Islet of Langerhans (tissue), 1 donor: ENCODE measurements at regions not wholly inside any gene's neighbourhood (a gene's known extent, or its start where the extent isn't known, plus 50 kb on each side); places are given as distances from the start of the nearest gene placed in this dataset.

ENCODE experiments used
- FAIRE-seq: peaks from one replicate; lab custom pipeline; 2011; peaks lifted over from hg19 to GRCh38; lab: Jason Lieb, UNC

DNA sequence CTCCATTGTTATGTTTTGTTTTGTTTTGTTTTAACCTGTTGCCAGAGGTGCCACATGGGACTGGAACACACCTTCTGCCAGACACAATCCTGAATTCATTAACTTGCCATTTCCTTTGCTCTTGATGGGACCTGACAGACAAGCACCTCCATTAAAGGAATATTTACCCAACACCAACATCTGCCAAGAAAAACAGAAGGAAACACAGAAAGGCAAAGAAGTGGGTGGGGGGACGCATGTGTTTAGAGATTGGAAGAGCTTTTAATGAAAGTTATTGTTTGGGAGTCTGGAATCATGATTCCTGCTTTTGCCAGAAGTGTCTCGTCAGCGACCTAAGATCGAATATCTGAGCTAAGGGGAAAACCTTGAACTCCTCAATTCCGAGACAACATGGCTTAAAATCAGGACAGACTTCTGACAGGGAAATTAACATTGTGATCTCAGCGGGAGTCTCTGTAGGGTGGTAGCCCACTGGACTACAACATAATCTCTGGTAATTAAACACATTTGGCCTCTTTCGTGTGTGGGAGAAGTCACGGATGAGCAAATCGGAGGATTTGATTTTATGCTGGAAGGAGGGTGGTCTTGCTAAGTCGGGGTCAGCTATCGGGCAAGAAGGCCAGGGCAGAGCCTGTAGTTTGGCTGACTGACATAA lies 210.4 kb upstream of the FAR2 start:
- no peak for FAIRE-seq

DNA sequence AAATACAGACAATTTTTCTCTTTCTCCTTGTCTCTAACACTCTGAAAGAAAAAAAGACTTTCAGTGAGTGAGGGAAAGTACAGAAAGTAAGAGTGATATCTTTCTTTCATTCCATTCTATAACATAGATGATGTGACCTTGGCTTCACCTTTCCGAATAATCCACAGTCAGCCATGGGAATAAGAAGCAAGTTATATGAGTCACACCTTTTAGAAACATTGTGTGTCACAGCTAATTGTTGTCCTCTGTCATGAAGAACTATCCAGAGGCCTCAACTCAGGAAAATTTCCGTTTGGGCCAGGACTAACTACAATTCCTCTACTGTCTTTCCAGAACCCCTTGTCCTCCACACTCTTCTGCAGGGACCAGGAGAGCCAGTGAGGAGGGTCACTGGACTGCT lies 209.7 kb upstream of the FAR2 start:
- FAIRE-seq, result no peak

DNA sequence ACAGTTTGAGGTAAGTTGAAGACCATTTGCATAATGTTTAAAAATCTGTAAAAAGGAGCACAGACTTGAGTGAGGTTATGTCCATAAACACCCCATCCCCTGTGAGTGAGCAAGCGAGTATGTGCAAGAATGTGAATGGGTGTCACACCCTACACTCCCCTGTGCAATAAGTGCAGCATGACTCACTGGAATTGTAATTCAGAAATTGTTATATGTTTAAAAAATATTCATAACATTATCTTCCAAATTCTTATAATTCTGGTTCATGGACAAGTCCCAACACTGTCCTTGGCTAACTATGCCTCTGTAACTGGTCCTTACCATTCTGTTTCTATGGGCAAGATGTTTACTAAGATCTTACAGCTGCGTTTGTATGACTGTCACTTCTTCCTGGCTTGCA lies 207.8 kb upstream of the FAR2 start:
- FAIRE-seq, result no peak

DNA sequence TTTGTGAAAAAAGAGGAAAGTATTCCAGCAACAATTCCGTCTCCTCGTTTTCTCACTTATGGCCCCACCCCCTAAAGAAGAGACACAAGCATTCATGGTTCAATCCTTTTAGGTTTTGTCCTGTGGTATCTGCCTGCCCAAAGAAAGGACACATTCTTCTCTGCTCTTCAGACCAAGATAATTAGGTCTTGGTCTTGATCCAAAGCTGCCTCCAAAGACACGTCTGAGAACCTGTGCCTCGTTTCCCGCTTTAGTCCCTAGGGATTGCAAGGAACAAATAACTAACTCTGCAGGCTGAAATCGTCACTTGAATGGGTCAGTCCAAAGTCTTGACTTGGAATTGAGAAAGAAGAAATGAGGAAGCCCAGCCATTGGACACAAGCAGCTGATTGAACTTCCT lies 202.7 kb upstream of the FAR2 start:
- FAIRE-seq, result no peak

DNA sequence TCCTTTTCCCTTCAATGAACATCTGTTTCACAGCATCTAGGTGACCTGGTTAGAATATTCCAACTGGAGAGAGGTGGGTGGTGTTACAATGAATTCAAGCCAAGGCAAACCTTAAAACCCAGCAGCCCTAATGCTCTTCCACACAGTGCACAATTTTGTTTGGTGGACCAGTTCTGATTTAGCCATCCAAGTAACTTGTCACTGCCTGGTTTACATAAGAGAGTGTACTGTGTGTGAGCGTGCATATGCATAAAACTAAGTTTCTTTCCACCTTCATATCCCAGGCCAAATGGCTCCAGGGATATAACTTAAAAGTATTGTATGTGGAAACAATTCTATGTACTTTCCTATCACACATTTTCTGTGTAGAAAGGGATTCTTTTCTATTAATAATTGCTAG lies 200.4 kb upstream of the FAR2 start:
- no peak for FAIRE-seq

DNA sequence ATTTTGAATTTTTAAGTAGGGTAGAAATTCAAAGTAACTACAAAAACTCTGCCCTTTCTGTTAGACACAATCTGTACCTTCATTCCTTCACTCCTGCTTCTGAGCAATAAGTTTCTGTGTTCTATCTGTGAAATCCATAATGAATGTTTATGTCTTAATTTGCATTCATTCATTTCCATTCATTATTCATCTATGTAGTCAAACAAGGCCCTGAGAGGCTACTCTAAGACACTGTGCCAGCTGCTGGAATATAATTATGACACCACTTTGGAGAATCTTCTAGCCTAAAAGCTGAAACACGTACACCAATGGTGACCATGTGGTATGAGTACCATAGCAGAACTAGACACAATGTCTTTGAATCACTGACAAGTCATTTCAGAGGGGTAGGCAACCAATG lies 199.9 kb upstream of the FAR2 start:
- no peak for FAIRE-seq

DNA sequence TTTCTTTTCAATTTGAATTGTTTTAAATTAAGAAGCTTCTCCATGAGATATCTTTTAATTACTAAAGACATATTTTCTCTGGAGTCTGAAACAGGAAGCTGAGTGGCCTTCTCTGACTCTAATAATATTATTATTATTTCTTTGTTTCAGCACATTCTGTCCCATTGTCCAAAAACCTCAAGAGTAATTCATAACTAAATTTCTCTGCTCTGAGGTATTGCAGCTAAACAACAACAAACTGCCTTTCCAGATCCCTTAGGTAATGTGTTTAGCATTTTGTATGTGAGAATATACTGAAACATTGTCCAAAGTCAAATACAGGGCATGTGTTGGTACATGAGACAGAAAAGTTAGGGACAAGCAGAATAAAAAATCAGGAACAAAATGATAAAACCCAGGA lies 199.0 kb upstream of the FAR2 start:
- FAIRE-seq, result no peak

DNA sequence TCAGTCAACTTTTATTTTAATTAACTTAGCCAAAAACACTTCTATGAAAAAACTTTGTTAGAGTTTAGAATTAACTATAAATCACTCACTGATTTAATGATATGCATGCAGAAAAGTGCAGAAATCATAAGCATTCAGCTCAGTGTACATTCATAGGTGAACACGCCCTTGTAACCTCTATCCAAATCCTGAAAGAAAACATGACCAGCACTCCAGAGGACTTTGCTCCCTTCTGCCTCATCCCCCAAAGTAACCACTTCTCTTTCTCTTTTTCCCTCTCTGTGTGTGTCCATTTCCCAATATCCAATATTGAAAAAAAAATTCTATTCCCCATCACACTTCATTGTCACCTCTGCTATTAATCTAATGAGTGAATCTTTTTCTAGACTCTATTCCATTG lies 197.1 kb upstream of the FAR2 start:
- FAIRE-seq, result no peak

DNA sequence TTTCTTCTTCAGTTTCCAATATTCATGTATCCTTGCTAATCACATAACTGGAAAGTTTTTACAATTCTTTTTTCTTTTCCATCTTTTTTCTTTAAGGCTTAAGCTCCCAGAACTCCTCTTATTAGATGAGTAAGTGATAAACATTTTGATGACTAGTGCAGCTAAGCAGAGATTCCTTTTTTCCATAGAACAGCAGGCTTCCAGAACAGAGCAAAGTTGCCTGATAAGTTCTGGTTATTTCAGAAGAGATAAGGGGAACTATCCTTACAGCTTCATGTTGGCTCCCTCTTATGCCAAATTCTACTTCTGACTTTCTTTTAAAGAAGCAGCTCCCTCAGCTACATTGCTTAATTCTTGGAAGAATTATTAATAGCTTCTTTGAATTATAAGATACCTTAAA lies 194.7 kb upstream of the FAR2 start:
- FAIRE-seq, result no peak

DNA sequence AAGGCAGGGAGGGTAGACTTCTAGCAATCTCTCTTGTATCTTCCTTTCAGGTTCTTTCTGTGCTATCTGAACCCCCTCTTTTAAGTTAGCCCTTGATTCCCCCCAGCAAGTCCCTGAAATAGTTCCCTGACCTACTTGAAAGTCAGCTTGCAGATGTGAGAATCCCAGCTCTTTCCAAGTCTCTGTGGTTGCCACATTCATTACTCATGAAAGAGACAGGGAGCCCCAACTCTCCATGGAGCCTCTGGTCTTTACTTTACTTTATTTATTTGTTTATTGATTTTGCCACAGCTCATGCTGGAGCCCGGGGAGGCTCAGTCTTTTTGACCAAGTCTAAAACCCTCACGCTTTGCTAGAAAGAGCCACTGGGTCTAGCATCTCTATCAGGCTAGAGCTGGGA lies 193.6 kb upstream of the FAR2 start:
- no peak for FAIRE-seq

DNA sequence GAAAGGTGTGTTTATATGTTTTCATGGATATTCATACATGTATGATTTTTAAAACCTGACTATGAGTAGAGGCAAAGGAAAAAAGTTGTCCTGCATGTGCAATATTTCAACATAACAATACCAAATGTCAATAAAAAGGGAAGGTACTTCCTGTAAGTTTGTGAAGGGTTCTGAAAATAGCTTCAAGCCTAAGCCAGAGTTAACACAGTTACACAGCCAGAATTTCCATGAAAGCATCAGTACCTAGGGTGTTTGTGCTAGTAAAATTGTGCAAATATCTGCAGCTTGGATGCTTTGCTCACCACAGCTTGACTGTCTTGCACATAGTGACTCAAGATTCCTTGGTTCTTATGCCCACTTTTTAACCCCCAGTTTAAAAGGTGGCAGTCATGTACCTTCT lies 193.1 kb upstream of the FAR2 start:
- FAIRE-seq, result no peak

DNA sequence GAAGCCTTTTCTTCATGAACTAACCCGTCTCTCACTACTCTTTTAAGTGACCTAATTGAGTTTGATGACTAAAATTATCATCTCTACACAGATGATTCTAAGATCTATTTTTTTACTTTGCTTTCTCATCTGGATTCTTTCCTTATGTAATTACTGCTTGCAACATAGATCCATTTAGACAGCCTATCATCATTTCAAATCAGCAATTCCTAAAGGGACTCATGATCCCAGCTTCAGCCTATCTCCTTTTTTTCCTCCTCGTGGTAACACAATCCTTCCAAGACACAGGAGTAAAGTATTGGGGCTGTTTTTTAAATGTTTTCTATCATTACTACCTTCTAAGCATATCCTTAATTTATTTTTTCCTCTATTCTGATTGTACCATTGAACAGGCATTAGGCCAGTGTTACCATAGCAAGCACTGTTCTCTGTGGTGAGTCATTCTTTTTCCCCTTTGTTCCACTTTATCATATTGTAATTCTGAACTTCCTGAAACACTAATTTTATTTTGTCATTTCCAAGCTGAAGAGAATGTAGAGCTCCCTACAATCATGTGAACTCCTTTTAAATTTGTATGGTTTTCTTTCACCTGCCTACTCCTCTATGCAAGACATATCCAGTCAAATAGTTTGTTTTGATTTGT lies 190.4 kb upstream of the FAR2 start:
- no peak for FAIRE-seq

DNA sequence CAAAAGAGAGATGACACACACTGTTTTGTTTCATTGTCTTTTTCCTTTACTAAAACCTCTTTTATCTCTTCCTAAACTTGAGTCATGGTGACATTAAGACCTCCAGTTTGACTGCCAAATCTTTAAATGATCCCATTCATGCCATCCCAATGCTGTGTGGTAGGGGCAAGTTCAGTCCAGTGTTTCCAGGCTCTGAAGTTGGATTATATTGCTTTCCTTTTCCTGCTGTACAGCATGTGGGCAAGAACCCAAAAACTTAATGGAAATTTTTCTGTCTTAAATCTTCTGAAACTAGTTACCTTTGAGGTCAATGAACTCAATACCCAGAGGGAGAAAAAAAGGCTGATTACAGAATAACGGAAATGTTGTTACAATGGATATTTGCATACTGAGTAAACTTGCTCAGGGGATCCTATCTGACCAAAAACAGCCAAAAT lies 187.1 kb upstream of the FAR2 start:
- FAIRE-seq, result no peak

DNA sequence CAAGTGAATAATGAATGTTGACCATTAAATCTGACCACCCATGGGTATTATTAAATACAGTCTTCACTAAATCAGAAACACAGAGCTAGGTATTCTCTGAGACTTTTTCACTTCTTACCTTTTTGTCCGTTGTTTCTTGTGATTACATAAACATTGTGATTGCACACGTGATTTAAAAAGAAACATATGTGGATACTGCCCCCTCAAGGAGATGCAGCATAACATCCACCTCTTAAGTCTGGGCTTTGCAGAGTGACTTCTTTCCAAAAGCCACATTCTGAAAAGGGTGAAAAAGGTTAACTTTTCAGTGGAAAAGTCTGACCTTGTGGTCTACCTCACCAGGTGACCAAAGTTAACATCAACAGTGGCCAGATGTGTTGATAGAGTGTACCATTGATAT lies 185.5 kb upstream of the FAR2 start:
- no peak for FAIRE-seq

DNA sequence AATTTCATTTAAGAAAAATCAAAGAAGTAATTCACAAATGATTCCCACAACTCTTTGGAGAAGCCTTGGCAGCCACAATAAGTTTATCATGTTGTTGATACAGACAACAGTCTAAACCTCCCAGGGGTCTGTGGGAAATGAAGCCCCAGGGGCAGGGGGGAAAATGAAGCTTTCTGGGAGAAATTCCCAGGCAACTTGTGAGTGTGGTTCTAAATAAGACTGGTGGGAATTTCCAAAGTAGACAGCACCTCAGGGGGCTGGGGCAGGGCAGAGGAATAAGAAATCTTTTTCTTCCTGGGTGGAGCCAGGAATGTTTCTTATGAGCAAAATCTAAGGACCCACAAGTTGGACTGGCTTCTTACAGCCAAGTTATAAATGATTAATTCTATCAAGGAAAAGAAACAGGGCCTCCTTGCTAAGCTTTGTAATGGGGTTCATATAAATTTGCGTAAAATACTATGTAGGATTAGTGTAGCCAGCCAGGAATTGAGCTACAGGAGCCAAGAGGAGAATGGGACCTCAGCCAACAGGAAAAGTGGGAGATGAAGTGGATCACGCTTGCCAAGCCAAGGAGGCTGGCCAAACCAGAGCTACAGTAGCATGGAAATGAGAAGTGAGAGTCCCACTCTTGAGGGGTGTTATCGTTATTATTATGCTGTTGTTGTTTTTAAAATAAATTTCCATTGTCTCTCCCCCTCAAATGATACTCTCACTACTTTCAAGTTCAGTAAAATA lies 182.9 kb upstream of the FAR2 start:
- no peak for FAIRE-seq

DNA sequence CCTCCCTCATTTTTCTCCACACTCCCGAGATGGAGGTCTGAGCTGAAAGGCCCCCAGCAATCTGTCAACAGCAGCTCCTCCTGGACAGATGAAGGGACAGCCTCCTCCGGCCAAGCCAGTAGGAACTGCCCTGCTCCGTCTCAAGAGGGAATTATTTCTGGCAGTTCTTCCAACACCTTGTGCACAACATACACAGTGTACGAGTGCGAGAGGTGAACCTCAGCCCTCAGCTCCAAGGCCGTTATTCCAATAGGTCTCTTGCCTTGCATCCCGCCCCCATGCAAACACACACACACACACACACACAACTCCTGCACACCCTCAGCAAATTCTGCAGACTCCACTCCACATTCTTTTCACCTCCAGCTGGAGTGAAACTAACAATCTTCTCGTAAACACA lies 181.7 kb upstream of the FAR2 start:
- FAIRE-seq, result no peak

DNA sequence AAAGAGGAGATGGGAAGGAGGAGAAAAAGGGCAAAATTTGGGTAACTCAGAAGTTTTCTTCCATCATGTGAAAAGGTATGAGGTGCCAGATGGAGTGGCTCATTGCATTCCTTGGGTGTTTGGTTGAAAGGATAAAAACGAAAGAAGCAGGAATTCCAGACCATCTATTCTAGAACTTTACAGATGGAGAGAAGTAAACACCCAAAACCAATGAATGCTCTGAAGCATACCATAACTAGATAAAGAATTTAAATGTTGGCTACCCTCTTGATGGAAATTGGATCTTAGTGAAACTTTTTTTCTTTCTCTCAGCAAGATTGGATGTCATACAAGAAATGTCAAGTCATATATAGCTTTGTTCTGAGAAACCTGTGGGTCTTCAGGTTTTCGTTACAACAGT lies 175.6 kb upstream of the FAR2 start:
- FAIRE-seq, result peak; percentile 13

DNA sequence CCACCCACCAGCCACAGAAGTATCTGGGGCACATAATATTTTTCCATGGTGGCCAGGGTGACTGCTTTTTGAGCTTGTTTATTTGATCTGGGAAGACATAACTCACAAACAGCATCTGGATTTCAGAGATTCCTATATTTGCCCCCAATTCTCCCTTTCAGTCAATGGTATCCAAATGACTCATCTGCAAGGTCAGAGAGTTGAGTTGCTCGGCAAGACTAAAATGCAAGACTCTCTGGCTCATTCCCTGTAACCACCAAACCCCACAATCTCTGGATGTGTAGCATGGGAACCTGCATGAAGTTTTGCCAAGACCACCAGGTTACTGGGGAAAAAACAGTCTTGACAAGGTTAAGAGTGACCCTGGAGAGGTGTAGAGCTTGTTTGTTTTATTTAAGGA lies 174.9 kb upstream of the FAR2 start:
- no peak for FAIRE-seq

DNA sequence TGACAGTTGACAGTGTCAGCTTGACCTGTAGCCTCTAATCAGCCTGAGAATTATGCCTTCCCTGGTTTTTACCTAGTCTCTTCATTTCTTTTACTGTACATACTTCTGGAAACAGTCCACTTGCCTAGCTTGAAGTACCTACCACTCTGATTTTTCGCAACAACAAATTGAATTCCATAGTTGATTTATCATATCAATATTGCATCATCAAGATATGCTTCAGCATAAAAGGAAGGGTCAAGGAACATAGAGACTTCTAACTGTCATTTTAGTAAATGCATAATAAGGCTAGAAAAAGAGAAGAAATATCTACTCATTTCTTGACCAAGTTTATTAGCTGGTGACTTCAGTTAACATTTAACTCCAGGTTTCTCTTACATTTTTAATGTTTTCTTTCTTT lies 174.2 kb upstream of the FAR2 start:
- no peak for FAIRE-seq

DNA sequence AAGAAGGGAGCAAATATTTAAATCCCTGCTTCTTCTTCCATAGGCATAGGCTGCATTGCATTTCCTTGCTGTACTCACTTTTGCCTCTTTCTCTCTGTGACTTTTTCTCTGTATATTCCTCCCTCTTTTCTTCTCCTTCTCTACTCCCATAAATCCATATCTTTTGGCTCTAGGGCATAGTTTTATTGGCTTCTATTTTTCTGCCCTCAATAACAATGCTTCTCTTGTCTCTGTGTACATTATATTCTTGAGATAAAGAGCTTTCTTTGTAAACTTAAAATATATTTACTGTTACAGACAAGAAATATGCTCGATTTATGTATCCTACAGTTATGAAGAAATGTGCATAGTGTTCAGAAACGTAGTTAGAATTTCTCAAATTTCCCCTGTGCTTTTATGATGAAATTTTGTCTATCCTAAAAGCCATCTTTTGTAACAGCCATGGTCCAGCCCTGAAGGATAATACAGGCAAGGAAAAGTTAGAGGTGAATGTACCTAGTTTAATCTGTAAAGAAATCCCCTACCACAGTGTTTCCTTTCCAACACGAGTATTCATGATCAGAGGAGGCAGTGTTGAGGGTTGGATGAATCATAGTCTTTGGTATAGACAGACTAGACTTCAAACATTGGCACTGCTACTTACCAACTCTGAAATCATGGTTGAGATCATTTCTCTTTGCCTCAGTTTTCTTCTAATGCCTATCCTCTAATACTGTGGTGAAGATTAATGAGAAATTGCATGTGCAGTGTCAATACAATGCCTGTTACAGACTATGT lies 173.3 kb upstream of the FAR2 start:
- FAIRE-seq, result no peak

DNA sequence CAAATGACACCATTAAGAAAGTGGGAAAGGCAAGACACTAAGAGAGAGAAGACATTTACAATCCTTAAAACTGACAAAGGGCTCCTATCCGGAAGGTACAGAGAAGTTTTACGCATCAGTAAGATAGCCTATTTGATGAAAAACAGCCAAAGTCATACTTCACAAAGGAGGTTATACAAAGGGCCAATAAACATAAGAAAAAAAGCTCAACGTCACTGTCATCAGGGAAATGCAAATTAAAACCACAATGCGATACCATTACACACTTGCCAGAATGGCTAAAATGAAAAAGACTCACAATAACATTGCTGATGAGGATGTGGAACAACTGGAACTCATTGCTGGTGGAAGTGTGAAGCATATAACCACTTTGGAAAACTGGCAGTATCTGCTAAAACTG lies 168.6 kb upstream of the FAR2 start:
- FAIRE-seq, result no peak

DNA sequence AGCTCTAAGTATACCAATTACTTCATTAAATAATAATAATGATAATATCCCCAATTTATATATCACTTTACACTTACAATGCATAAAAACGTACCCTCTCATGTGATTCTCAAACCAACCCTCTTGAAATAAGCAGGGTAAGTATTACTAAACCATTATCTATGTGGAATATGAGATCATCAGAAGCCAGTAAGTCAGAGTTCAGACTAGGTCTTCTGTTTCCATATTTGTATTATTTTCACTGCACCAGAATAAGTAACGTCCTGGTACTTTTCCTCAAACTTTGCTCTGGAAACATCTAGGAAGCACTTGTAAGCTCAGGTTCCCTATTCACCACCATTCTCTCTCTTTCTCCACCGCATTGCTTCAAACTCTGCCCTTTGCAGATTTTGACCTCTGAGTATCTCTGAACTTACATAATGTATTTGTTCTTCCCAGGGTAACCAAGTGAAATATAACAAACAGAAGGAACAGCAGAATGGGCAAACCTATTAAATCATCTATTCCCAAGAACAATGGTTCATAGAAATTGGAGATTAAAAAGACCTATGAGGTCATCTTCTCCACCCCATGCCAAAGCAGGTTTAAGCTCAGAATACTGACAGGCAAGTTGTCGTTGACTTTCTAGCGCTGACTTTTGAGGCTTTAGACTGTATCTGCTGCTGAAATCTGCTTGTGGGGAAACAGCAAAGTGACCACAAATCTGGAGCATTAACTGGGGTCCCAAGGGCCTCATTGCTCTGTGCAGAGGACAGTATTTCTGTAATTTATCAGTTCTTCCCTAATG lies 161.3 kb upstream of the FAR2 start:
- no peak for FAIRE-seq
